HG03432 (cell line): ENCODE measurements at regions not wholly inside any gene's neighbourhood (a gene's known extent, or its start where the extent isn't known, plus 50 kb on each side); places are given as distances from the start of the nearest gene placed in this dataset.

ENCODE experiments used
- ATAC-seq: cut with Tn5 transposase; IDR thresholded peaks from one replicate; pipeline ENCODE4 v1.9.1; 2021; ENCODE audit warnings: mild to moderate bottlenecking, moderate library complexity; ENCODE audit not compliant: unreplicated experiment

GRCh38 chr10:131698986-131699385 is 201.8 kb upstream of the PPP2R2D start:
- no peak for ATAC-seq

DNA sequence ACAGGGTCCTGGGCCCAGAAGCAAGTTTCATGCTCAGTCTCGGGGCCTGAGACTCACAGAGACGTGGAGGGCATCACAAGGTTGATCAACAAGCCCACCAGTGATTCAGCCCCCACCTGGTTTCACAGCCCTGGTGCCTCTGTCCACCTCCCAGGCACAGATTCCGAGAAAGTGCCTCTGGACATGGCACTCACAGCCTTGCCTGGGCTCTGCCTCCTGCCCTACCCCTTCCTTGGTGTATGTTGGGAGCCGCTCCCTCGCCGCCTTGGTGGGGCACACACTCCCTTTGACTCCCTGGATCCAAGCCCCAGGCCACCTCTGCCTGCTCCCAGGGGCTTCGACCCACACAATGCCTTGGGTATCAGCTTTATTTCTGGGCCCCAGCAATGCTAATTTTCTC is 200.8 kb upstream of the PPP2R2D start:
- ATAC-seq: no peak

DNA sequence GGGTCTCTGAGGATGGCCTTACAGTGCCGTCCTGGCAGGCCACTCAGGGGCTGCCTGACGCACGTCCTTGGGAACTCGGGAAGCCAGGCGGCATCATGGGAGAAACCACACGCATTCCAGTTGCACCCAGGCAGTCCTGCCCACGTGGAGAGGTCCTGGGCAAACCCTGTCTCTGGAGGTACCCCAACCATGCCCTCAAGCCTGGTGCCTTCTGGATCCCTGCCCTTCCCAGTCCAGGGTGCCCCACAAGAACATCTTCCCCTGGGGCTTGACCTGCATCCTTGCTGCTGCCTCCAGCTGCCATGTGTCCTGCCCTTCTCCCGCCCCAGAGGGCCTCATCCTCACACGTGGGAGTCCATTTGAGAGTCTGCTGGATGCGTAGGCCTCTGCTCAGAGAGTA is 200.3 kb upstream of the PPP2R2D start:
- ATAC-seq: no peak

DNA sequence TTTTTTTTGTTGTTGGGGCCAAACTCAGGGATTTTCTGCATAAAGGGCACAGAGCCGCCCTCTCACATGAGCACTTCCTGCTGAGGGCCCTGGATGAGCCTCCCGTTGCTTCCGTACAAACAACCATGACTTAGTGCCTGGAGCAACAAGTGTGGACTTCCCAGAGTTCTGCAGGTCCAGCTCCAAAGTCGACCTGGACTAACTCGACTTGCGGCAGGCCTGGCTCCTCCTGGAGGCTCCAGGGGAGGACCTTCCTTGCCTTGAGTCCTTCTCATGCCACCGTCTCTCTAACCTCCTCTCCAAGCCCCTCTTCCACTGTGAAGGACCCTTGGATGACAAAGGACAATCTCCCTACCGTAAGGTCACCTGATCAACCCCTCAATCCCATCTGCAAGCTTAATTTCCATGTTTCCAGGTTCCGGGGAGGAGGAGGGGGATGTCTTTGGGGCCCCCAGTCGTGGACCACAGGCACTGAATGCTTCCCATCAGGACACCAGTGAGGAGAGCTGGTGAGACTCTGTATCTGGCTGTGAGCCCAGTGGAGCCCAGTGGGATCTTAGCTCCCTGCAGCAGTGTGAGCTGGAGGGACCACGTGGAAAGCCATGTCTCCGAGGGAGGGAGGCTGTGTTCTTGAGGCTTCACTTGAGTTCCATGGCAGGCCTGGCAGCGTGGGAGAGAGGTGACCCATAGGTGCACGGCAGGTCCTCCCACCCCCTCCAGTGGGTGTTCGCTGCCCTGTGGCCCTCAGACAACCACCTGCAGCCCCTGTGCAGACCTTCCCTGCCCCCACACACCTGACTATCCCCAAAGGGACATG is 199.5 kb upstream of the PPP2R2D start:
- ATAC-seq: no peak

DNA sequence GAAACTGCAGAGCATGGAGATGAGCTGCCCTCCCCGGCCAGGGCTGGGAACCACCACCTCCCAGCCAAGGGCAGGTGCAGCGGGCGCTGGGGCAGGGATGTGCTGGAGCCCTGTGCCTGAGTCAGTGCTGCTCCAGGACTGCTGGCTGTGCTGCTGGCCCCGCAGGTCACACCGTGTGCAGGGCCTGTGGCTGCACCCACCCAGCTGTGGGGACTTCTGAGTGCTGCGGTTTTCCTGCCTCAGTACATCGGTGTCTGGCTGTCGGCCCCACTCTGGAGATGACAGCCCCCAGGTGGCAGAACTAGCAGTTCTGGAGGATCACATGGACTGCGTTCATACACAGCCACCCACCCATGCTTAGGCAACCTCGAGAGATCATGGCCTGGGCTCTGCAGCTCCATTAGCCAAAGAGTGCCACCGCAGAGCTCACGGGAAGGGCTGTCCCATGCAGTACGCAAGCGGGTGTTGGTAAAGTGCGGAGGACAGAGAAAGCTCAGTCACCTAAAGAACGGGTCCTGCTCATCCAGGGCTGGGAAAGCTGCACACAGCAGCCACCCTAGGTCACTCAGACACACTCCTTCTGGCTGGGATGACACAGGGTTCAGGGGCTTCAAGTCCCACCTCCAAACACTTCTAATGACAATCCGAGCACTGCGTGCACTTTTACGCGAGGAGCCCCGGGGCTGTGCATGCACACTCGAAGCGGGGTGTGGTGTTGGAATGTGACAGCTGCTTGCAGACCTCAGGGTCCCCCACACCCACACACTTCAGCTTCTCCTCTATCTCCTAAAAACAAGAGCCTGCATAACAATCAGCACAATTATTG is 198.1 kb upstream of the PPP2R2D start:
- no peak for ATAC-seq

DNA sequence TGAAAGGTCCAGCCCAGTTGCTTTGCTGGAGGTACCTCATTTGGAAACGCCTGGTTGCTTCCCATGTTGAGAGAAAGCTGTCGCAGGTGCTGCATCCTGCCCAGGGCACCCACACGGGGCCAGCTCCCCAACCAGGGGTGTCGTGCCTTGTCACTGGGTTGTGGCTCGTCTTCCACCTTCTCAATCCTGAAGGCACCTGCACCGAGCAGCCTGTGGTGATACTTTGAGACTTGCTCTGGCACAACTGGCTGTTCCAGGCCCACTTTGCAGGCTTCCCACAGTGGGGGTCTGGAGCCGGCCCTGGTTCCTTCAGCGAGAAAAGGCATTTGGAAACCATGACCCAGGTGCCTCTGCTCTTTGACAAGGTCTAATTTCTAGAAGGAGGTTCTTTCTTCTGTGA is 197.3 kb upstream of the PPP2R2D start:
- ATAC-seq: no peak

- no peak for ATAC-seq
Observed at GRCh38 chr10:131703941-131704340, 196.9 kb upstream of the PPP2R2D start.

DNA sequence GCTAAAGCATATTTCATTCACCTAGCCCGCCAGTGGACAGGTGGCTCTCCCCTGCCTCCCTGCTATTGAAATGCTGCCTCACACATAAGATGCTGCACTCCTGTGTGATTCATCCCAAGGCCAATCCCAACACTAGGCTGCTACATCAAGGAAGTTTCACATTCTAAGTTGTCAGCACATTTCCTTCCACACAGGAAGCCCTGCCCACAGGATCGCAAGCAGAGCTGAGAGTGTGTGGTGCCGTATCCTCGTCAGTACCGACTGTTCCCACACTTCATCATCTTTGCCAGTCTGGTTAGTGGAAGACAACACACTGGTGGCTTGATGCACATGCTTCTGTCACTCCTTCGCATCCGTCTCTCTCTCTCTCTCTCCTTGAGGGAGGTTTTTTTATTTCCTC is 194.3 kb upstream of the PPP2R2D start:
- no peak for ATAC-seq

GRCh38 chr10:131706952-131707351 is 193.9 kb upstream of the PPP2R2D start:
- no peak for ATAC-seq

- no peak for ATAC-seq
Observed at GRCh38 chr10:131708225-131708880, 192.5 kb upstream of the PPP2R2D start.

GRCh38 chr10:131710142-131710861 is 190.5 kb upstream of the PPP2R2D start:
- no peak for ATAC-seq

DNA sequence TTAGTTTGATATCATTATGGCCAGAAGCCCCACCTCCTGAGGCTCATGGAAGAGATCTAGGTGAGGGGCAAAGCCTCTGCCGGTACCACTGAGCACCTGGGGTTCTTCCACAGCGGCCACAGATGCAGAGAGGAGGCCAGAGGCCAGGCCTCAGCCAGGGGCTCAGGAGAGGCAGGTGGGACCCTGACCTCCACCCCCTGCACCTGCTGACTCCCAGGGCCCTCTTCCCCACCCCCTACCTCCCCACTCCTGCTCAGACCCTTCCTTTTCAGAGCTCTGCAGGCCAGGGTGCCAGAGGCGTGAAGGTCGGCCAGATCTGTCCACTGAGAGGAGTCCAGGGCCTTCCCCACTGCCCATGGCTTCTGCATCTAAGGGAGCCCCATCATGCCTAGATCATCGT is 178.7 kb upstream of the PPP2R2D start:
- no peak for ATAC-seq

GRCh38 chr10:131722525-131723264 is 178.1 kb upstream of the PPP2R2D start:
- no peak for ATAC-seq

DNA sequence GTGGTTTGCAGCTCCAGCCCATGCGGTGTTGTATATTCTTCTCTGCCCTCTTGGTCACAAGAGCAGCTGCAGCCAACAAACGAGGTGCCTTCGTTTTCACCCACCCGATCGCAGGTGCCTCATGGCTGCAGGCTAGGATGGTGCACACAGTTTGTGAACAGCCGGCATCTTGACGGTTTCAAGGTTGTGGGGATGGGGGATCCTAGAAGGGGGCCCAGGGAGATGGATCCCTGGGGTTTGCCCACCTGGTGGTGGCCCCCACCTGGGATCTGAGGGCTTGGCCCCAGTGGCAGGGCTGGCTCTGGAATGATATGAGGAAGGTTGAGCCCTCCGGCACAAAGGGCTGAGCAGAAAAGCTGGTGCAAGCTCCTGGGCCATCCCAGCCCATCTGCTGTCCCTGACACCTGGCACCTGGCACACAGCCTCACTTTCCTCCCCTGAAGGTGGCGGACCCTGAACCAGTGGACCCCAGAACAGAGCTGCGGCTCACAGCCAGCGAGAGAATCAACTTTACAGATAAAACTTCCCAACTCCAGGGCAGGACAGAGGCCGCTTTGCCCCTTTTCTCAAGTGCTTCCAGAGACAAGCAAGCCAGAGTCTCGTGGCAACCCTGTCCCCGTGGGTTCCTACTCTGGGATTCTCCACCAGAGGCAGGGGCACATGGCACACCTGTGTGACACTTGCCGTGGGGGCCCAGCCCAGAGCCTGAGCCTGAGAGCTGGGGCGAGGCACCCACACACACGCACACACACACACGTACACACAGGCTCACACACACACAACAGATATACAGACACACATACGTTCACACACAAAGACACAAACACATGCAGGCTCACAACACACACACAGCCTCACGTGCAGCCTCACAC is 177.3 kb upstream of the PPP2R2D start:
- no peak for ATAC-seq

GRCh38 chr10:131724169-131724545 is 176.7 kb upstream of the PPP2R2D start:
- ATAC-seq: no peak

DNA sequence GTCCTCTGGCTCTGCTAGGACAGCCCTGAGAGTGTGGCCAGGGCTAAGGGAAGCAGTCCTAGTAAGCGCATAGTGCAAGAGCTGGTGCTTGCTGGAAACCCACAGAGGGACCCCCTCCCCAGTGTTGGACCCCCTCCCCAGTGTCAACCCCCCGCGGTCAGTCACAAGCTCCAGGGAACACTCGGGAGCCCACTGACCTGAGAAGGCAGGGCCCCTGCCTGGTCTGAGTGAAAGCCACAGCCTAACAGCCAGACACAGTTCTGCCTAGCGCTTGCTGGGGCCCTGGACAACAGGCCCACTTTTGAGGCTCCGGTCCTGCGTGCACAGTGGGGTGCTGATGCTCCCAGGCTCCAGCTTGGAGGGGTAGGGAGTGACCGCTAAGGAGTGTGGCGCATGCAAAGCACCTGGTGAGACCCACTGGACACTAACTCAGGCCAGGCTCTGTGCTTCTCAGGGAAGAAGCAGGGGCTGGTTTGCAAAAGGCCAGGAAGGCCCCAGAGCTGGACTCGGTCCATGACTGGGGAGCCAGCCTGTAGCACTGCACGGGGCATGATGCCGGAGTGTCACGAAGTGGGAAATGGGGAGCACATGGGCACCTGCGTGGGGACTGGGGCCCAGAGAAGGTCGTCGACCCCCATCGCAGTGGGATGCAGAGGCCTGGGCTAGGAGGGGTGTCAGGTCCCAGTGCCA is 175.8 kb upstream of the PPP2R2D start:
- no peak for ATAC-seq

GRCh38 chr10:131725581-131726069 is 175.2 kb upstream of the PPP2R2D start:
- no peak for ATAC-seq

- ATAC-seq: no peak
Observed at GRCh38 chr10:131726076-131726880, 174.5 kb upstream of the PPP2R2D start.
